DND-41 (cell line): ENCODE measurements at regions not wholly inside any gene's neighbourhood (a gene's known extent, or its start where the extent isn't known, plus 50 kb on each side); places are given as distances from the start of the nearest gene placed in this dataset.

Experiments
- ATAC-seq: fragments of 200-7000 bp; cut with Tn5 transposase; 3 replicates; pipeline ENCODE4 v1.9.1; 2021; ENCODE audit warnings: low read depth; ENCODE audit not compliant: insufficient read depth
- DNase-seq: peaks from one replicate; pipeline ENCODE4 v3.0.0-alpha.2; 2020
- H2AFZ ChIP-seq: 2 replicates; pipeline ENCODE4 v1.6.0; 2012; ENCODE audit warnings: low read depth, low read length
- H3K27ac ChIP-seq: 2 replicates; pipeline ENCODE4 v1.5.1; 2012; ENCODE audit warnings: low read length, inconsistent platforms
- H3K27me3 ChIP-seq: fragments of 200-600 bp; sonication (generic); 2 replicates; pipeline ENCODE4 v1.6.0; 2012; ENCODE audit warnings: low read length, mild to moderate bottlenecking, inconsistent platforms; ENCODE audit not compliant: insufficient read depth, poor library complexity
- H3K36me3 ChIP-seq: 2 replicates; pipeline ENCODE4 v1.5.1; 2012; ENCODE audit warnings: low read length, inconsistent platforms; ENCODE audit not compliant: insufficient read depth
- H3K4me1 ChIP-seq: 2 replicates; pipeline ENCODE4 v1.5.1; 2012; ENCODE audit warnings: mild to moderate bottlenecking, low read length; ENCODE audit not compliant: insufficient read depth
- H3K4me2 ChIP-seq: 2 replicates; pipeline ENCODE4 v1.6.0; 2012; ENCODE audit warnings: mild to moderate bottlenecking, moderate library complexity, low read length, inconsistent platforms; ENCODE audit not compliant: insufficient read depth
- H3K4me3 ChIP-seq, 2 experiments: fragments of 200-600 bp in 1 of 2; shearing (Covaris generic) in 1 of 2; 2 replicates each; pipeline ENCODE4 v1.5.1; 2012 to 2016; ENCODE audit warnings: inconsistent platforms in 2 of 2, low read length in 2 of 2, mild to moderate bottlenecking in 2 of 2, low read depth in 1 of 2, moderate library complexity in 1 of 2
- H3K79me2 ChIP-seq: 2 replicates; pipeline ENCODE4 v1.6.0; 2012; ENCODE audit warnings: low read length, inconsistent platforms; ENCODE audit not compliant: insufficient read depth
- H3K9ac ChIP-seq: 2 replicates; pipeline ENCODE4 v1.6.0; 2012; ENCODE audit warnings: low read depth, mild to moderate bottlenecking, inconsistent platforms, low read length, moderate library complexity
- H3K9me3 ChIP-seq: 2 replicates; pipeline ENCODE4 v1.5.1; 2012; ENCODE audit warnings: low read length, moderate library complexity, mild to moderate bottlenecking, inconsistent platforms; ENCODE audit not compliant: insufficient read depth, severe bottlenecking
- H4K20me1 ChIP-seq: 2 replicates; pipeline ENCODE4 v1.6.0; 2012; ENCODE audit warnings: low read length; ENCODE audit not compliant: insufficient read depth
- EZH2 ChIP-seq: IDR thresholded peaks from 3 replicates; pipeline ENCODE4 v1.6.1; 2012; ENCODE audit warnings: borderline replicate concordance, low read depth, mild to moderate bottlenecking, moderate library complexity, low read length, inconsistent platforms; ENCODE audit not compliant: severe bottlenecking
- TF ChIP-seq, protein P1 (sequence below): IDR thresholded peaks from 2 replicates; pipeline ENCODE4 v1.5.1; 2012; ENCODE audit warnings: borderline replicate concordance, low read length, moderate library complexity, mild to moderate bottlenecking; ENCODE audit not compliant: poor library complexity, severe bottlenecking; ENCODE audit errors: extremely low read depth

- Histone ChIP-seq H3K9me3 (no peaks in the 10 kb centered on the region), H4K20me1 (no peaks in the 10 kb centered on the region), H3K9ac (no peak overlapping the region), H2AFZ (no peak overlapping the region), H3K4me1 (no peaks in the 10 kb centered on the region), H3K79me2 (no peaks in the 10 kb centered on the region), H3K36me3 (no peaks in the 10 kb centered on the region), H3K27ac (no peak overlapping the region), H3K27me3 (peaks cover 4% of the 10 kb centered on the region), H3K4me3 (no peak overlapping the region), H3K4me2 (no peak overlapping the region)
- no peak for DNase-seq
- ATAC-seq: no peak
- TF ChIP-seq, protein P1, sequence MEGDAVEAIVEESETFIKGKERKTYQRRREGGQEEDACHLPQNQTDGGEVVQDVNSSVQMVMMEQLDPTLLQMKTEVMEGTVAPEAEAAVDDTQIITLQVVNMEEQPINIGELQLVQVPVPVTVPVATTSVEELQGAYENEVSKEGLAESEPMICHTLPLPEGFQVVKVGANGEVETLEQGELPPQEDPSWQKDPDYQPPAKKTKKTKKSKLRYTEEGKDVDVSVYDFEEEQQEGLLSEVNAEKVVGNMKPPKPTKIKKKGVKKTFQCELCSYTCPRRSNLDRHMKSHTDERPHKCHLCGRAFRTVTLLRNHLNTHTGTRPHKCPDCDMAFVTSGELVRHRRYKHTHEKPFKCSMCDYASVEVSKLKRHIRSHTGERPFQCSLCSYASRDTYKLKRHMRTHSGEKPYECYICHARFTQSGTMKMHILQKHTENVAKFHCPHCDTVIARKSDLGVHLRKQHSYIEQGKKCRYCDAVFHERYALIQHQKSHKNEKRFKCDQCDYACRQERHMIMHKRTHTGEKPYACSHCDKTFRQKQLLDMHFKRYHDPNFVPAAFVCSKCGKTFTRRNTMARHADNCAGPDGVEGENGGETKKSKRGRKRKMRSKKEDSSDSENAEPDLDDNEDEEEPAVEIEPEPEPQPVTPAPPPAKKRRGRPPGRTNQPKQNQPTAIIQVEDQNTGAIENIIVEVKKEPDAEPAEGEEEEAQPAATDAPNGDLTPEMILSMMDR: no peak
- no peak for TF ChIP-seq EZH2
These were observed 73.0 kb upstream of the BTBD3 start for GRCh38 chr20:11844691-11845090.

GRCh38 chr20:11845340-11845739, 72.4 kb upstream of the BTBD3 start:
- Histone ChIP-seq H2AFZ (no peak overlapping the region), H3K9me3 (no peaks in the 10 kb centered on the region), H3K36me3 (no peaks in the 10 kb centered on the region), H3K4me1 (no peaks in the 10 kb centered on the region), H3K27ac (no peak overlapping the region), H3K4me2 (no peak overlapping the region), H3K27me3 (peaks cover 4% of the 10 kb centered on the region), H3K9ac (no peak overlapping the region), H3K79me2 (no peaks in the 10 kb centered on the region), H3K4me3 (no peak overlapping the region), H4K20me1 (no peaks in the 10 kb centered on the region)
- TF ChIP-seq, protein P1: no peak
- no peak for TF ChIP-seq EZH2
- ATAC-seq (no peak), DNase-seq (no peak)

DNA sequence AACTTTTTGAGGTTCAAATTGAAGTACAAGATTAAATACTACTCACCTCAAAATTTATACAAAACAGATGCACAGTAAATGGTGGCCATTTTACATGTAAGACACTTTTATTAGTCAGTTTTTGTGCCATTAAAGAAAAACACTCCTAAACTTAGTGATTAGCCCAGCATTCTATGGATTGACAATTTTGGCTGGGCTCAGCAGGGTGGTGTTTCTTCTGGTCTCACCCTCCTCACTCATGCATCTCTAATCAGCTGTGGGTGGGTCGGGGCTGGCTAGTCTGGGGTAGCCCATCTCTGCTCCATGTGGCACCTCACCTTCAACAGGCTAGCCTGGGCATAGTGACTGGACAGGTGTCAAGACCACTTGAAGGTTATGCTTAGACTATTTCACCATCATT, 71.6 kb upstream of the BTBD3 start:
- no peaks in the 10 kb centered on the region for H3K79me2 ChIP-seq
- no peak overlapping the region for H3K9ac ChIP-seq
- no peaks in the 10 kb centered on the region for H3K9me3 ChIP-seq
- ATAC-seq: no peak
- H2AFZ ChIP-seq: no peak overlapping the region
- H3K4me3 ChIP-seq: no peak overlapping the region
- peaks cover 4% of the 10 kb centered on the region for H3K27me3 ChIP-seq
- no peaks in the 10 kb centered on the region for H3K36me3 ChIP-seq
- no peaks in the 10 kb centered on the region for H4K20me1 ChIP-seq
- TF ChIP-seq, protein P1: no peak
- TF ChIP-seq EZH2: no peak
- H3K27ac ChIP-seq: no peak overlapping the region
- no peak overlapping the region for H3K4me2 ChIP-seq
- H3K4me1 ChIP-seq: no peaks in the 10 kb centered on the region
- DNase-seq: no peak

- H3K79me2 ChIP-seq: no peaks in the 10 kb centered on the region
These were observed 69.9 kb upstream of the BTBD3 start for GRCh38 chr20:11847827-11848226.

More at GRCh38 chr20:11847827-11848226, 69.9 kb upstream of the BTBD3 start:
- no peak overlapping the region for H3K27ac ChIP-seq
- no peak overlapping the region for H3K4me2 ChIP-seq
- no peak overlapping the region for H2AFZ ChIP-seq
- H4K20me1 ChIP-seq: no peaks in the 10 kb centered on the region
- H3K9me3 ChIP-seq: no peaks in the 10 kb centered on the region
- no peak overlapping the region for H3K9ac ChIP-seq
- DNase-seq (no peak), ATAC-seq (no peak)
- H3K4me1 ChIP-seq: no peaks in the 10 kb centered on the region
- H3K4me3 ChIP-seq: no peak overlapping the region
- no peak for TF ChIP-seq EZH2
- TF ChIP-seq, protein P1: no peak
- H3K27me3 ChIP-seq: peaks cover 4% of the 10 kb centered on the region
- no peaks in the 10 kb centered on the region for H3K36me3 ChIP-seq
